ENCODE measurements at regions not wholly inside any gene's neighbourhood (a gene's known extent, or its start where the extent isn't known, plus 50 kb on each side); places are given as distances from the start of the nearest gene placed in this dataset.

- TF ChIP-seq CTCF (IDR thresholded peaks at IDR 0.05; ENCODE audit: insufficient read depth, low read length), result no peak
- no peak overlapping the region for H3K4me3 ChIP-seq (ENCODE audit: low read depth, low read length)
- no peak for DNase-seq (ENCODE audit: low read depth)
Observed at GRCh38 chr2:136422512-136422911, 304.6 kb upstream of the CXCR4 start.

GRCh38 chr2:136420346-136420745, 302.4 kb upstream of the CXCR4 start:
- H3K4me3 ChIP-seq (ENCODE audit: low read depth, low read length), result no peak overlapping the region
- no peak for DNase-seq (ENCODE audit: low read depth)
- TF ChIP-seq CTCF (IDR thresholded peaks at IDR 0.05; ENCODE audit: insufficient read depth, low read length), result no peak

- H3K4me3 ChIP-seq (ENCODE audit: low read depth, low read length), result no peak overlapping the region
- TF ChIP-seq CTCF (IDR thresholded peaks at IDR 0.05; ENCODE audit: insufficient read depth, low read length), result no peak
- no peak for DNase-seq (ENCODE audit: low read depth)
Observed at GRCh38 chr2:136411946-136412345, 294.0 kb upstream of the CXCR4 start.

- H3K4me3 ChIP-seq (ENCODE audit: low read depth, low read length), result no peak overlapping the region
- no peak for DNase-seq (ENCODE audit: low read depth)
- no peak for TF ChIP-seq CTCF (IDR thresholded peaks at IDR 0.05; ENCODE audit: insufficient read depth, low read length)
Observed at GRCh38 chr2:136410673-136411072, 292.7 kb upstream of the CXCR4 start.

- no peak overlapping the region for H3K4me3 ChIP-seq (ENCODE audit: low read depth, low read length)
- no peak for DNase-seq (ENCODE audit: low read depth)
- TF ChIP-seq CTCF (IDR thresholded peaks at IDR 0.05; ENCODE audit: insufficient read depth, low read length), result no peak
Observed at GRCh38 chr2:136408795-136409194, 290.8 kb upstream of the CXCR4 start.

GRCh38 chr2:136407952-136408318, 290.0 kb upstream of the CXCR4 start:
- DNase-seq (ENCODE audit: low read depth), result no peak
- TF ChIP-seq CTCF (IDR thresholded peaks at IDR 0.05; ENCODE audit: insufficient read depth, low read length), result no peak
- H3K4me3 ChIP-seq (ENCODE audit: low read depth, low read length), result no peak overlapping the region

GRCh38 chr2:136407117-136407951, 289.4 kb upstream of the CXCR4 start:
- no peak overlapping the region for H3K4me3 ChIP-seq (ENCODE audit: low read depth, low read length)
- TF ChIP-seq CTCF (IDR thresholded peaks at IDR 0.05; ENCODE audit: insufficient read depth, low read length), result no peak
- no peak for DNase-seq (ENCODE audit: low read depth)
